Spleen (tissue), 11 donors: ENCODE measurements at regions not wholly inside any gene's neighbourhood (a gene's known extent, or its start where the extent isn't known, plus 50 kb on each side); places are given as distances from the start of the nearest gene placed in this dataset.

ENCODE experiments used
- DNase-seq: peaks from one replicate; pipeline ENCODE4 v3.0.0-alpha.2; 2020
- H3K27ac ChIP-seq, 8 donors: fragments of 200-600 bp; sonication (generic) in 7 of 8; 1 replicate in 4 of 8; 2 replicates in 4 of 8; pipeline versions ENCODE4 v1.5.0 to v1.8.0; 2016 to 2021; ENCODE audit warnings: inconsistent platforms in 4 of 8, mild to moderate bottlenecking in 4 of 8, moderate library complexity in 1 of 8
- H3K27me3 ChIP-seq, 7 donors: fragments of 200-600 bp; sonication (generic) in 6 of 7; replicated peaks in 1 of 7; 1 replicate in 4 of 7; 2 replicates in 3 of 7; pipeline versions ENCODE4 v1.5.0 to v1.8.0; 2016 to 2021; ENCODE audit warnings: inconsistent platforms in 3 of 7, mild to moderate bottlenecking in 1 of 7
- H3K36me3 ChIP-seq, 6 donors: fragments of 200-600 bp; sonication (generic) in 5 of 6; 1 replicate in 4 of 6; 2 replicates in 2 of 6; pipeline versions ENCODE4 v1.5.0 to v1.8.0; 2016 to 2021; ENCODE audit warnings: inconsistent platforms in 2 of 6
- H3K4me1 ChIP-seq, 6 donors: fragments of 200-600 bp; sonication (generic) in 5 of 6; 1 replicate in 3 of 6; 2 replicates in 3 of 6; pipeline versions ENCODE4 v1.5.0 to v1.8.0; 2016 to 2021; ENCODE audit warnings: inconsistent platforms in 3 of 6
- H3K4me3 ChIP-seq, 8 donors: fragments of 200-600 bp; sonication (generic) in 7 of 8; 1 replicate in 4 of 8; 2 replicates in 4 of 8; pipeline versions ENCODE4 v1.5.0 to v1.8.0; 2016 to 2021; ENCODE audit warnings: inconsistent platforms in 4 of 8, mild to moderate bottlenecking in 4 of 8, moderate library complexity in 2 of 8
- H3K9me3 ChIP-seq, 8 donors: fragments of 200-600 bp; sonication (generic) in 7 of 8; 1 replicate in 4 of 8; 2 replicates in 4 of 8; pipeline versions ENCODE4 v1.5.0 to v1.8.0; 2016 to 2021; ENCODE audit warnings: inconsistent platforms in 4 of 8
- POLR2A ChIP-seq, 3 donors: fragments of 450-650 bp; IDR thresholded peaks; one replicate each; pipeline ENCODE4 v1.5.1; 2017; ENCODE audit warnings: antibody characterized with exemption in 3 of 3, mild to moderate bottlenecking in 1 of 3
- POLR2AphosphoS5 ChIP-seq, 3 donors: sonication (generic); formaldehyde crosslinking; IDR thresholded peaks; one replicate each; pipeline ENCODE4 v1.5.1; 2017; ENCODE audit warnings: antibody characterized with exemption in 3 of 3
- WGBS, 5 donors: extraction: QIAGEN DNeasy Blood & Tissue Kit in 3 of 5; methylation state at CpG; one replicate each; pipeline versions ENCODE4 v1.1.5 to v1.1.7; 2013 to 2018; 5-methylcytosine and 5-hydroxymethylcytosine counted together
- intact Hi-C: fragments of 100-400 bp; cut with DNase I; formaldehyde crosslinking; loops from one replicate; pipeline ENCODE4 v1.15.0; 2023; ENCODE audit warnings: low total_unique reads
- TF ChIP-seq, protein P1 (sequence below), 11 experiments: fragments of 200-600 bp in 7 of 11; fragments of 450-650 bp in 4 of 11; sonication (generic) in 4 of 11; IDR thresholded peaks in 8 of 11; conservative IDR thresholded peaks in 3 of 11; 1 replicate in 7 of 11; 2 replicates in 4 of 11; pipeline versions ENCODE4 v1.4.0 to v1.8.0; 2016 to 2021; ENCODE audit warnings: antibody characterized with exemption in 11 of 11, inconsistent platforms in 4 of 11, mild to moderate bottlenecking in 1 of 11
- donor health status: healthy with polysubstance abuse.
- donor health status: DM: no; HTN: no; CAD: no; lungs with moderate emphysema.
- donor health status: DM: no; HTN: no; CAD: no.
- donor health status: Bipolar disorder and iron deficiency.
- donor health status: healthy.
- donor health status: DM: no; HTN: no; CAD: no.
- donor health status: DM: yes; HTN: yes; CAD: no.

DNA sequence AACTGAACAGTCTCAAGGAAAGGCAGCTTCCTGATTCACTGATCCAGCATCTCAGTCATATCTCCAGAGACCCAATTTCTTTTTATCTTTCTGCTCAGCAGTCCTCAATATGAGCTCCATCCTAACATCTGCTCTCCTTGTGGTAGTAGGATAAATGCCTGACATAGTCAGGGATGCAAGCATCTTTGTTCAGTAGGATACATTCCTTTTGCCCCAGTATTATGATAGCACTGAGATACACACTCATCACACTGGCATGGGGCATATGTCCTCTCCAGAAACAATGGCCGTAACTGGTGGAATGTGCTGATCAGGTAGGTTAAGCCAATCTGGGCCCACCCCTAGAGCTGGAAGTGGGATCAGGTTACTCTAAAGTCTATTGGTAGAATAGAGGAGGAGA, 207.2 kb downstream of the ETAA1 start:
- WGBS, 5 donors = 92 to 100% (median 95%) methylated on average over 1 of the region's 1 CpG
- intact Hi-C loops = no loop called here

DNA sequence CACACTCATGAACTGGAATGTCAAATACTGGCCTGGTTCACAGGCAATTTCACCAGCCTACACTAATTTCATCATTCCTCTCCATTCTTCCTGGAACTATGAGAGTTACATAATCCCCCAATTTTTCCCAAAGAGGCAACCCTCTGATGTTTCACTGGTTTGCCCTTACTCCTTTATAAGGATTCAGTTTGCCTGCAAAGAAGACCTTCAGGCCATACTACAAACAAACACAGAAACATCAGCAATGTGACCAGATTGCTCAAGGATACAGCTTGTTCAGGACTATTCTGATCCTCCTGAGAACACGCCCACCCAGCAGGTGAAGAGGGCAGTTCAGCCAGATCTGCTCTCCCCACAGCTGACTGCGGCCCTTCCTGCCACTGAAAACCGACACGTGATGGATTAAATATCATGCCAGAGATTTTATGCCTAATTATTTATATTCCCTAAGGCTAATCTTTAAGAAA, 215.5 kb downstream of the ETAA1 start:
- DNase-seq = no peak
- Histone ChIP-seq H3K9me3 (no peaks in the 10 kb centered on the region), H3K27ac (no peak overlapping the region), H3K4me1 (peaks cover 0 to 5% (median 0%) of the 10 kb centered on the region in 6 donors), H3K4me3 (no peak overlapping the region), H3K27me3 (no peaks in the 10 kb centered on the region), H3K36me3 (no peaks in the 10 kb centered on the region)
- intact Hi-C loops = no loop called here
- TF ChIP-seq POLR2AphosphoS5 (IDR thresholded peaks at IDR 0.05) (no peak), POLR2A (IDR thresholded peaks at IDR 0.05) (no peak)
- TF ChIP-seq, protein P1, sequence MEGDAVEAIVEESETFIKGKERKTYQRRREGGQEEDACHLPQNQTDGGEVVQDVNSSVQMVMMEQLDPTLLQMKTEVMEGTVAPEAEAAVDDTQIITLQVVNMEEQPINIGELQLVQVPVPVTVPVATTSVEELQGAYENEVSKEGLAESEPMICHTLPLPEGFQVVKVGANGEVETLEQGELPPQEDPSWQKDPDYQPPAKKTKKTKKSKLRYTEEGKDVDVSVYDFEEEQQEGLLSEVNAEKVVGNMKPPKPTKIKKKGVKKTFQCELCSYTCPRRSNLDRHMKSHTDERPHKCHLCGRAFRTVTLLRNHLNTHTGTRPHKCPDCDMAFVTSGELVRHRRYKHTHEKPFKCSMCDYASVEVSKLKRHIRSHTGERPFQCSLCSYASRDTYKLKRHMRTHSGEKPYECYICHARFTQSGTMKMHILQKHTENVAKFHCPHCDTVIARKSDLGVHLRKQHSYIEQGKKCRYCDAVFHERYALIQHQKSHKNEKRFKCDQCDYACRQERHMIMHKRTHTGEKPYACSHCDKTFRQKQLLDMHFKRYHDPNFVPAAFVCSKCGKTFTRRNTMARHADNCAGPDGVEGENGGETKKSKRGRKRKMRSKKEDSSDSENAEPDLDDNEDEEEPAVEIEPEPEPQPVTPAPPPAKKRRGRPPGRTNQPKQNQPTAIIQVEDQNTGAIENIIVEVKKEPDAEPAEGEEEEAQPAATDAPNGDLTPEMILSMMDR (IDR thresholded peaks at IDR 0.05 in 8 of 11, conservative IDR thresholded peaks at IDR 0.05 in 3 of 11) = no peak
- WGBS, 5 donors = 76 to 89% (median 86%) methylated on average over 4 of the region's 4 CpGs

More for the DNA sequence above, 207.2 kb downstream of the ETAA1 start:
- no peaks in the 10 kb centered on the region for H3K9me3 ChIP-seq
- no peak overlapping the region for H3K4me3 ChIP-seq
- TF ChIP-seq POLR2AphosphoS5 (IDR thresholded peaks at IDR 0.05) (no peak), POLR2A (IDR thresholded peaks at IDR 0.05) (no peak)
- TF ChIP-seq, protein P1 (IDR thresholded peaks at IDR 0.05 in 8 of 11, conservative IDR thresholded peaks at IDR 0.05 in 3 of 11) = no peak
- H3K36me3 ChIP-seq = no peaks in the 10 kb centered on the region
- DNase-seq = no peak
- H3K27me3 ChIP-seq = no peaks in the 10 kb centered on the region
- no peak overlapping the region for H3K27ac ChIP-seq
- no peaks in the 10 kb centered on the region for H3K4me1 ChIP-seq

DNA sequence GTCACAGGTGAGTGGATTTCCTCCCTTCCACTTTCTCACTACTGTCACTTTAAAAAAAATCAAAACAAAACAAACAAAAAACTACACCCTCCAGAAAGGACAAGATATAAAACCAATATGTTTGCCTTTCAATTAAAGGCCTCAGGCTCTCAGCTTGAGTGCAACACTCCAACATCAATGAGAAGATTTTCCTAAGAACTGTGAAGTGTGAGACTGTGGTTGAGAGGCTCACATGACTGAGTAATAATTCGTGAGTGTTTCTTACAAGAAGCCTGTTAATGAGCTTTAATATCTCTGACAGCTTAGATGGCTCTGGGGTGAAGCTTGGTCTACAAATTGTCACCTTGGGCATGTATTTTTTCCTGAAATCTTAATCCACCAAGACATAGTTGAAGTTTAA, 216.1 kb downstream of the ETAA1 start:
- Histone ChIP-seq H3K27ac (no peak overlapping the region), H3K4me1 (peaks cover 0 to 5% (median 0%) of the 10 kb centered on the region in 6 donors), H3K27me3 (no peaks in the 10 kb centered on the region), H3K36me3 (no peaks in the 10 kb centered on the region), H3K9me3 (no peaks in the 10 kb centered on the region), H3K4me3 (no peak overlapping the region)
- intact Hi-C loops = no loop called here
- no peak for DNase-seq
- TF ChIP-seq, protein P1 (IDR thresholded peaks at IDR 0.05 in 8 of 11, conservative IDR thresholded peaks at IDR 0.05 in 3 of 11) = no peak
- TF ChIP-seq POLR2A (IDR thresholded peaks at IDR 0.05) (no peak), POLR2AphosphoS5 (IDR thresholded peaks at IDR 0.05) (no peak)
- WGBS, 5 donors = 43 to 71% (median 58%) methylated on average over 1 of the region's 1 CpG

DNA sequence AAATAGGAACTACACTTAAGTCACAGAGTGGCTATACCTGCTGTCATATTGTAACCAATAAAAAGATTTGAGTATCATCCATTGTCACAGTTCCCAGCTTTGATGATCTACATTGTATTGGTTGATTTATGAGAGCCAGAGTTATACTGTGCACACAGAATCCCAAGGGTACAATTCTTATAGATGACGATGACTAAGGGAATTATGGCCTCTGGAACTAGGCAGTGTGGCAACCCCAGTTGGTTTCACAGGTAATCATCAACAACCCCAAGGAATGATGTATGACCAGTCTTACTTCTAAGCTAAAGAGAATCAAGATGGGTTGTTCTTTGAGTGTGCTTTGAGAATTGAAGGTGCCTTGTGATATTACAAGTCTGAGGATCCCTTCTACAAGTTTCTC, 217.3 kb downstream of the ETAA1 start:
- DNase-seq = no peak
- Histone ChIP-seq H3K27me3 (no peaks in the 10 kb centered on the region), H3K4me1 (peaks cover 0 to 5% (median 0%) of the 10 kb centered on the region in 6 donors), H3K27ac (no peak overlapping the region), H3K4me3 (no peak overlapping the region), H3K9me3 (no peaks in the 10 kb centered on the region), H3K36me3 (no peaks in the 10 kb centered on the region)
- WGBS, 5 donors = 79 to 92% (median 89%) methylated on average over 1 of the region's 1 CpG
- TF ChIP-seq, protein P1 (IDR thresholded peaks at IDR 0.05 in 8 of 11, conservative IDR thresholded peaks at IDR 0.05 in 3 of 11) = no peak
- TF ChIP-seq POLR2AphosphoS5 (IDR thresholded peaks at IDR 0.05) (no peak), POLR2A (IDR thresholded peaks at IDR 0.05) (no peak)
- intact Hi-C loops = no loop called here
